Hematopoietic multipotent progenitor cell treated with erythropoietin and hydrocortisone succinate and interleukin-3 and kit ligand, for 6 days (in vitro differentiated cells): ENCODE measurements at regions not wholly inside any gene's neighbourhood (a gene's known extent, or its start where the extent isn't known, plus 50 kb on each side); places are given as distances from the start of the nearest gene placed in this dataset.

Source experiments
- DNase-seq: peaks from one replicate; pipeline ENCODE4 v3.0.0-alpha.2; 2015

DNA sequence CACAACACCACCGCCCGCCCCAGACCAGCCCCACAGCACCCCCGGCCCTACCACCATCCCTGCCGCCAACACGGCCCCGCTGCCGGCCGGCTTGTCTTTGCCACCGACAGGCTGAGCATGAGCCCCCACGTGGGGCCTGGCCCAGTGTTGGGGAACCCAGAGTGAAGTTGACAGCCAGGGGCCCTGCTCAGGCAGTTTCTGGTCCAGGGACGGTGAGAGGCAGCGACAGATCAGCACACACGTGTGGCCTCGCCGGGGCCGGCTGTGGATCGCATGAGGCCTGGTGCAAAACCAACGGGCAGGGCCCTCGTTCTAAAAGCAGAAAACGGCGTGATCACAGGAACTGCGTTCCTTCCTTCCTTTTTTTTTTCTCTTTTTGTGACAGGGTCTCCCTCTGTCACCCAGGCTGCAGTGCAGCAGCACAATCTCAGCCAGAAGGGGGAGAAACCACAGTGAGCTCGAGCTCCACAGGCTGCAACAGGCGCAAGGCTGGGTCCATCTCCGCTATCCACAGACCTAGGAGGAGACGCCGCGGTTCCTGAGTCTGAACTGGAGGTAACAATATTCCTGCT lies 50.5 kb upstream of the FBRSL1 start:
- peak; percentile 38 for DNase-seq

DNA sequence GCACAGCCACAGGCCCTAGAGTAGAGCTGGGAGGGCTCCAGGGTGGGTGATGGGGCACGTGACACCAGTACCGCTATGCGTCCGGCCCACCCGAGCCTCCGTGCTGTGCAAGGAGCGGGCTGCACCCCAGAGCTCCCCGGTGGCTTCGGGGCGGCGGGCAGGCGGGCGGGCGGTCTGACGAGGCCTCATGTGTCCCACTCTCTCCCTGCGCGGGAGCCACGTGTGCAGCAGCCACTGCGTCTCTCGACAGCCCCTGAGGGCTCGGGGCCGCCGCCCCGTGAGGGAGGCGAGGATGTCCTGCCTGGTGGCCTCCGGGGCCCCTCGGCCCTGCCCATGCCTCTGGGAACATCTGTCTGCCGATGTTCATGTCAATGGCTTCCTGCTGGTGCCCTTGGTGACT lies 51.2 kb upstream of the FBRSL1 start:
- no peak for DNase-seq

DNA sequence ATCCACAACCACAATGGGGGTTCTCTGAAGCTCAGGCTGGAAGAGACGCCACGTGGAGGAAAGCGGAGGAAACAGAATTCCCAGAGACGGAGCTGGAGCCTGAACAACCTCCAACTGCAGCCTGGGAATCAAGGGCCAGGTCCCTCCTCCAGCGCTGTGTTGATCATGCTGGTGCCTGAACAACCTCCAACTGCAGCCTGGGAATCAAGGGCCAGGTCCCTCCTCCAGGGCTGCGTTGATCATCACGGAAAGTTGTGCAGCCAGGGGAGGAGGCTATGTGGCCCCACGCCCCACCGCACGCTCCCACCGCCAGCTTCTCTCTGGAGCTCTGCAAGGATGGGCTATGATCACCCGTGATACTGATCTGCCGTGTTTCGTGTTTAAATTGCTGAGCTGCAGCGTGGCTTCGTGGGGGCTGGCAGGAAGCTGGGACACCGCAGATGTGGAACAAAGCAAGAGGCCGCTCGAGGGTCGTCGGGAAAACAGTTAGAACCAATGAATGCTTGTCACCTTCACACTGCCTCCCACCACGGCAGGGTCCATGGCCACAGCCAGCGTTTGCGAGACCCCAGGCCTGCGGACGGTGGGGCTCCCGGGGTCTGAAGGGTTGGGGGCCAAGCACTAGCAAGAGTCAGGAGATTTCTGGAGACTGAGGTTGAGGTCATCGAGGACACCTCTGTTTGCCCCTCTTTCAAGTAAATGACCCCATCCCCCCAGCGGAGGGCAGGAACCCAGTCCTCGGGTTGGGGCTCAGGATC lies 51.8 kb upstream of the FBRSL1 start:
- no peak for DNase-seq

DNA sequence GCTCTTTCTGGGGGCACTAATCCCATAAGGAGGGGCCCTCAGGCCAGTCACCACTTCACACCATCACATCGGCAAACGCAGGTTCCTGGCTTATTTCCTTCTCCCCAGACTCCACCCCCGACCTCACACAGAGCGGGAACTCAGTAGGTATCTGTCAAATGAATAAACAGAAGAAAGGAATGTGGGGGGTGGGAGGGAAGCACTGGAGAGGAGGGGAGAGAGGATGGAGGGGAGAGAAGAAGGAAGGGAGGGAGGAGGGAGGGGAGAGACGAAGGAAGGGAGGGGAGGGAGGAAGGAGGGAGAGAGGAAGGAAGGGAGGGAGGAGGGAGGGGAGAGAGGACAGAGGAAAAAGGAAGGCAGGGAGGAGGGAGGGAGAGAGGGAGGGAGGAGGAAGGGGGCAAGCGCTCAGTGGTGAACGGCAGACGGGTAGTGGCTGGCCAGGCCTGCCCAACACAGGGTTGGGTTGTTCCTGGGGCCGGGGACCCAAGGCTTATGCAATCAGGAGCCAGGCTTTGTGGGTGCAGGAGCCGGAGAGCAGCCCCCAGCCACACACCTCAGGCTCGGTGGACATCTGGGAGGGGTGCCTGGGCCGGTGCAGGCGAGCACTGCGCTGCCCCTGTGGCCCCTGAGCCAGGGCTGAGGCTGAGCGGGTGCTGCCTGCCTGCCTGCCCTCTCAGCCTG lies 52.6 kb upstream of the FBRSL1 start:
- DNase-seq = peak; percentile 14

DNA sequence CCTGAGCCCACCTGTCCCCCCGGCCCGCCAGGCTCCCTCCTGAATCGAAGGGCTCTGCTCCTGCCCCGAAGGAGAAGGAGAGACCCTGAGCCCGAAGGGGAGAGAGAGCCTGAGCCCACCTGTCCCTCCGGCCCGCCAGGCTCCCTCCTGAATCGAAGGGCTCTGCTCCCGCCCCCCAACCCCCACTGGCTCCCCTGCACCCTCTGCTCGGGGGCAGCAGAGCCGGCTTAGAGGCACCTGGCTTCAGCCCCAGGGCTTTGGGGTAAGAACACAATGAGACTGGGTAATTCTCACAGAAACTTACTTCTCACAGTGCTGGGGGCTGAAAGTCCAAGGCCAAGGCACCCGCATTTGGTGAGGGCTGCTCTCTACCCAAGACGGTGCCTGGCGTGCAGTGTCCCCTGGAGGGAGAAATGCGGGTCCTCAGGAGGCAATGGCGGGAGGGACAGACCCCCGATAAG lies 53.1 kb upstream of the FBRSL1 start:
- no peak for DNase-seq

DNA sequence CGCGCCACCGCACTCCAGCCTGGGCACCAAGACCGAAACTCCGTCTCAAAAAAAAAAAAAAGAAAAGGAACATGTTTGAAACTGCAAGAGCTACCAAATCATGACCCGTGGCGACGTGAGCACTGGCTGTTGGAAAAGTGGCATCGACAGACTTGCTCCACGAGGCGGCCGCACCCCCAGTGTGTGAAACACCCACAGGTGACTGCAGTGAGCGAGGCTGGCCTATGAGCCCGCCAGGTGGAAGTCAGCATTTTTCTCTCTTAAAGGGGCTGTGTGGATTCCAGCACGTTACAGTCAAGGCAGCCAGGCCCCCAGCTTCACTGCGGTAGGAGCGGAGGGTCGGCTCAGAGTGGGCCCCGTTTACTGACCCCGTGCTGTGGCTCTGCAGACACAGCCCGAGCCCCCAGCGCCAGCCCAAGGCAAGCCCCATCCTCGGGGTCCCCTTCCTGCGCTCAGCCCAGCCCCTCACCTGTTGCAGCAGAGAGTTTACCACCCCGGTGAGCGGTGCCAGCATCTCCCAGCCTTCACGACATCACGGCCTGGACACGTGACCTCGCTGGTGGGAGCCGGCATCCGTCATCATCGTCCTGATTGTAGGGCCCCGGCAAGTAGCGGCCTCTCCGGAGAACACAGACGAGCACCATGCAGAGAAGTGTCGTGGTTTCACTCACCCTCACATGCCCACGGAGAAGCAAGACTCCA lies 54.3 kb upstream of the FBRSL1 start:
- no peak for DNase-seq

DNA sequence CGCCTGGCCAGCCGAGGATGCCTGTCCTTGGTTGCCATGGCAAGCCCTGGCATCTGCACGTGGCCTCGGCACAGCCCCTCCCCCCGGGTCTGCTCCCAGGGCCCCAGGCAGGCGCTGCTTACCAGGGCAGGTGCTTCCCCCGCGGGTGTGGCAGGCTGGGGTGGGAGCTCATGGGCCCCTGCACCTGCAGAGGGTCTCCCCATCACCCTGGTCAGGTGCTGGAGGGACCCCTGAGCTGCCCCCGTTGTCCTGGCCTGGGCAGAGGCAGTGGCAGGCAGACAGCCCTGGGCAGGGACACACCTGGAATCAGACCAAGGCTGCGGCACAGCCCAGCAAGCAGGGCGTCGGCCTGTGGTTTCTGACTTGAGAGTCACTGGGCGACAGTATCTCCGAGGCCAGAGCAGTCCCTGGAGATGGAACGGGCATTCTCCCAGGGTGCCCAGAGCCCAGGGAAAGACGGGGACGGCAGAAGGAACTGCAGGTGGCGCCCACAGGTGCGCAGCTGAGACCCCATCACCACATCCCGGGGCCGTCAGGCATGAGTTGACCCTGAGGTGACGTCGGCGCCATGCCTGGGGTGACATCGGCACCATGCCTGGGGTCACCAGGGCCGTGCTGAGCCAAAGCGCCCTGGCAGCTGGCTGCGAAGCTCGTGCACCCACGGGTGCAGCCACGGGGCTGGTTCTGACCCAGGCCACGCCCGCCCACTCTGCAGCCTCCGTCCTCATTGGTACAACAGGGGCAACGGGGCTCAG lies 56.1 kb upstream of the FBRSL1 start:
- DNase-seq = peak; percentile 66

DNA sequence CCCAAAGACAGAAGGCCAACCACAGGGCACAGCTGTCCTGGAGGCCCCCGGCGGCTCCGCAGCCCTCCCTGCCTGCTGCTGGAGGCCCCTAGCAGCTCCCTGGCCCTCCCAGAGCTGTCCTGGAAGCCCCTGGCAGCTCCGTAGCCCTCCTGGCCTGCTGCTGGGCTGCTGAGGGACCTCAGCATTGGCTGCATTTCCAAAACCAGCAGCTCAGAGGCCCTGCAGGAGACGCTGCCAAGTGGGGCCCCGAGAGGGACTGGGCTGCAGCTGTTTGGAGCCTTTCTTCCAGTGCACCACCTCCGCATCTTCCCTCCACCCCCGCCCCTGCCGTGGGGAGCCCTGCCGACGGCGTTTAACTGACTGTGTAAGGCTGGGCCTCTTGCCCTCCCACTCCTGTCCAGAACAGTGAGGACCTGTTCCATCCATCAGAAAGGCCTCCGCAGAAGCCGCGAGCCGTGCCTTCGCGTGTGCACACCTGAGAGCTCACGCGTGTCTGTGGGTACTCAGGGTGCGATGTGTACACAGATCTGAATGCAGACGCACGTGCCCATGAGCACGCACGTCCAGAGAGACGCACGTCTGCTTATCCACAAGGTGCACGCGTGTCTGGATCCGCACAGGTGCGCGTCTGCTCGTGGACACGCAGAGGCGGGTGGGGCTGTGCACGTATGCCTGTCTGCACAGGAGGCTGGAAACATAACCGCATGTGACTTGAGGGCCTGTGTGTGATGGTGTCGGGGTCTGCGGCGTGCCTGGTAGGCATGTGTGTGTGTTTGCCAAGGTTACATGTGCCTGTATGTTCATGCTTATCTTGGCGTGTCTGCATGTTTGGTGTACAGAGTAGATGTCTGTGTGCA lies 57.0 kb upstream of the FBRSL1 start:
- DNase-seq = no peak

DNA sequence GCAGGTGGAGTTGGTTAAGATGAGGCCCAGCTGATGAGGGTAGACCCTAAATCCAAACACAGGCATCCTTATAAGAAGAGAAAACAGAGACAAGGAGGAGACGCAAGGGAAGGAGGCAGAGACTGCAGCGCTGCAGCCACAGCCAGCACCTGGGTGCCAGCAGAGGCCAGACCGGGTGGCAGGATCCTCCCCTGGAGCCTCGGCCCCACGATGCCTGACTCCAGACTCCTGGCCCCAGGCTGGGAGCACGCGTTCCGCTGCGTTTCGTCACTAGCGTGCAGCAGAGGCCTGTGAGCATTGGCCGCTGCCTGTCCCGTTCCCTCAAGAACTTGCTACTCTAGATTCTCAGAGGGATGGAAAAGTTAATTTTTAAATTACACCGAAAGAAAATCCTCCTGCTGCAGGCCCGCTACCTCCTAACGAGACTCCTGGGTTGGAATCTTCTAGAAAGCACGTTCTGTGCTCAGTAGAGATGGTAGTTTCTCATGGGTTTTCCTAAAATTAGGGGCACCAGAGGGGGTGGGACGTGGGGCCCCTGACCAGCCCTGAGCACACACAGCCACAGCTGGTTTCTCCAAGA lies 57.7 kb upstream of the FBRSL1 start:
- DNase-seq = no peak

DNA sequence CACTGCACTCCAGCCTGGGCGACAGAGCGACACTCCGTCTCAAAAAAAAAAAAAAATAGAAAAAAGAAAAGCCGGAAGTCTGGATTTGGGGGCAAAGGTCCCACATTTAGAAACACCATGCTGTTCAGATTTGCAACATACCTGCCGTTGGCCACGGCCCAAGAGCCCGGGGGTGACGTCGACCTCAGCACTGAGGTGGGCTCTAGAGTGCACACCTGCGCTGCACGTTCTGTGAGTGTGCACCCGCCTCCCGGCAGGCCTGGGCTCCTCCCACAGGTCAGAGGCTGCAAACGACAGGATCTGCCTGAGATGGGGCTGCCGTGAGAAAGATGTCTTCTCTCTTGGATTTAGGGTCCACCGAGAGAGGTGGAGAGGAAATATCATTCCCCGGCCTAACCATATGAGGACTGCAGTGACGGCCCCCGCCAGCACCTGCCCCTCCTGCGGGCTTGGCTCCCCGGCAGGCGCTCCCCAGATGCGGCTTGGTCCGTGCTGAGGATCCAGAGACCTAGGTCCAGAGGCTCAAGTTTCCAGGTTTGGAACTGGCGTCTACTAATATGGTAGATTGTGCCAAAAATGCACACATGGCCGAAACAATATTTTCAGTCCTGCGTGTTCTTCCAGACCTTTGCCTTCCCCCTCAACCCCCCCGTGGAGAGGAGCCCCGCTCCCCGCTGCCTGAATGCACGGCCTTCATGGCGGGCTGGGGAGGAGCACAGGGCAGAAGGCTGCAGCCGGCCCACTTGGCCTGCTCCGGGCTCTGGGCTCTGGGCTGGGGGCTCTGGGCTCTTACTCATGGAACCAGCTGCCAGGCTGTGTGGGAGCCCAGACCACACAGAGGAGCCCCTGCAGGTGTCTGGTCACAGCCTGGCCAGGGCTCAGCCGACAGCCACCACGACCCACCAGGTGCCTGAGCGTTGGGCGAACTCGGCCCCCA lies 58.8 kb upstream of the FBRSL1 start:
- DNase-seq = no peak

DNA sequence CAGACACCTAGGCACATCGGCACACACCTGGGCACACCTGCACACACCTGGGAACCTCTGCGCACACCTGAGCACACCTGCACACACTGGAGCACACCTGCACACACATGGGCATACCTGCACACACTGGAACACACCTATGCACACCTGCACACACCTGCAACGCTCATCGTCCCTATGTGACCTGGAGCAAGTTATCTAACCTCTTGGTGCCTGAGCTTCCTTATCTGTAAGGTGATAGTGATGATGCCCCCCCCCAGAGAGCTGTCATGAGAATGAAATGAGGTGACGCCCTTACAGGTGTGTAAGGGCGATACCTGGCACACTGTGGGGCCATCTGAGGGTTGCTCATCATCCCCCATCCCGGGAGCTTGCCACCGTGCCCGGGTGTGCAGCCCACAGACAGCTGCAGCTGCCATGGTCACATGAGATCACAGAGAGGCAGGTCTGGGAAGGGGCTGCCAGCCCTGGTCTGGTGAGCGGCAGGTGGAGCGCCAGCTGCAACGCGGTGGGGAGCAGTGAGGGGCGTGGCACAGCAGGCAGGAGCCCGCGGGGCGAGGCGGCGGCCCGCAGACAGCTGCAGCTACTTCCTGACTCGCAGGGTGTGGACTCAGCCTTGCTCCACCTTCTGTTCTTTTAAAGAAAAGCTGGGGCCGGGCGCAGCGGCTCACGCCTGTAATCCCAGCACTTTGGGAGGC lies 59.9 kb upstream of the FBRSL1 start:
- DNase-seq = peak; percentile 79

DNA sequence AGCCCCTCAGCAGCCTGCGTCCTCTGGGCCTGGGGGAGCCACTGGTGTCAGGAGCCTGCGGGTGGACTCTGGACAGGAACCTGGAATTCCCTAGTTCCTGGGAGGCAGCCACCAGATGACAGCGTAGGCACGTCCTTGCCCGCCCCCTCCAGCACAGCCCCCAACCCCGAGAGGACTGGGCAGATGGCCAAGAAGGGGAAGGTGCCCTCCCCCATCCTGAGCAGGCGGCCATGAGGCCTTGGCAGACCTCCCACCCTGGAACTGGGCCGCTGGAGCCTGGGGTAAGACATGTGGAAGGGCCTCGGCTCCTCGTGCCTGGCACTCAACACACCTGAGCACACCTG lies 60.4 kb upstream of the FBRSL1 start:
- DNase-seq = peak; percentile 12

DNA sequence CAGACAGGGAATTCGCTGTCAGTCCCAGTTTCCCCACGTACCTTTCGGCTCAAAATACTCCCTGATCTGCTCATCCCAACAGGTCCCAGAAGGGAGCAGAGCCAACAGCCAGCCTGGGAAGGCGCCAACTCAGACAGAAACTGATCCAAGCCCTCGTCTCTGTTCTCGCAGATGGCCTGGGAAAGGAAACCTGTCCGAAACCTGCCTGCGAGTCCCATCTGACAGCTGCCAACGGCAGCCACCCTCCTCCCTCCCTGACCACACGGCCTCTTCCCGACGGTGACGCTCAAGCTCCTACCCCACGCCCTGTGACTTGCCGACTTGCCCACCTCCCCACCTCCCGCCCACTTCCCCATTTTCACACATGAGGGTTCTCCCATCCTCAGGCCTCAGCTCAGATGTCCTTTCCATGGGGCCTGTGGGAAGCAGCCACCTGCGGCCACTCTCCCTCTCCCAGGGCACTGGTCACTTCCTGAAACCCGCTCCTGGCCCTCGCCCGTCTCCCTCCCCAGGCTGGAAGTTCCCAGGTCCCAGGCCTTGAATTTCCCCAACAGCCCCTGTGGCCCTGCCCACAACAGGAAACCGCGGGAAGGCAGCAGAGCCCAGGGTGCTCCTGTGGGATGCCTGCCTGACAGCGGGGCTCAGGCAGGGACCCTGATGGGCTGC lies 60.9 kb upstream of the FBRSL1 start:
- peak; percentile 45 for DNase-seq

DNA sequence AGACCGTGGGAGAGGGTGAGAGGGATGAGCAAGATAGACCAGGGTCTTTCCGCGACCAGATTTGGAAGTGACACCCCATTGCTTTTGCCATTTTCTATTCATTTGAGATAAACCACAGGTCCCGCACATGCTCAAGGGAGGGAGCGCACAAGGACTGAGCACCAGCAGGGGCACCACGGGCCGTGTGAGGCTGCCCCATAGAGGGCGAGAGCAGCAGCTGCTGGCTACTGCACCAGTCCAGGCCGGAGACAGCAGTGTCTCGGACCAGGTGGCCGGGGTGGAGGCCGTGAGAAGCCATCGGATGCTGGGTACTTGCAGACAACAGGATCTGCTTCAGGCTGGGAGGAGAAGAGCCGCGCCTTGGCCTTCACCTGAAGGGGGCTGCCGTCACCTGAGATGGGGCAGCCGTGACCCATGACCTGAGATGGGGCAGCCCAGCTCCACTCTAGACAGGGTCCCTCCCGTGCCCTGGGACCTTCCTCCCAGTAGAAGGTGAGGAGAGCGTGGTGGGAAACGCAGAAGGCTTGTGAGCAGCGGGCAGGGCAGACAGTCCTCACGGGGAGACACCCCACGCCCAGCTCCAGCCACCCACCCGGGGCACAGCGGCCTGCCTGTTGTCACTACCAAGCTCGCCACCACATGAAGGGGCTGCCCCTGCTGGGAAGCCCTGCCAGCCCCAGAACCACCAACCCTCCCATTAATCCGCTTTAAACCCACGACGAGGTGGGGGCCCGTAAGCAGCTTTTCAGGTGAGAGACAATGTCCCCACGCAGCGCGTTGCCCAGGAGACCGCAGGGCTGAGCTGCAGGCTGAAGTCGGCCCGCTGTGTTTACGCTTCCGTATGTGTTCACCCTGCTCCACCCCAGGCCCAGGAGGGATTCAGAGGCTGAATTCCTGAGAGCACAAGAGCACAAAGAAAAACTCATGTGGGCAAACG lies 61.7 kb upstream of the FBRSL1 start:
- peak; percentile 27 for DNase-seq

DNA sequence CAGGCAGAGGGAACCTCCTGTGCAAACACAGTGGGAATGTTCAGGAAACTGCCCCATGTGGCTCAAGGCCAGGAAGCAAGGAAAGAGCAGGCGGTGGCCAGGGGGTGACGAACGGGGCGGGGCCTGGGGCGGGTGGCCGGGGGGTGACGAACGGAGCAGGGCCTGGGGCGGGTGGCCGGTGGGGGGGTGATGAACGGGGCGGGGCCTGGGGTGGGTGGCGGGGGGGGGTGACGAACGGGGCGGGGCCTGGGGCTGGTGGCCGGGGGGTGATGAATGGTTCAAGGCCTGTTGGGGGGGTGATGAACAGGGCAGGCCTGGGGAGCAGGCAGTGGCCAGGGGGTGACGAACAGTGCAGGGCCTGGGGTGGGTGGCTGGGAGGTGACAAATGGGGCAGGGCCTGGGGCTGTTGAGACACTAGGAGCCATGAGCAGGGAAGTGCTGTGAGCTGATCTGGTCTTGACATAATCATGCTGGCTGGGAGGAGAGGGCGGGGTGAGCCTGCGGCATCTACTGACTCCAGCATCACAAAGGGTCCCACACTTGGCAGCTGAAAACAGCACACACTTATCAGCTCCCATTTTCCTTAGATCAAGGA lies 62.7 kb upstream of the FBRSL1 start:
- no peak for DNase-seq

DNA sequence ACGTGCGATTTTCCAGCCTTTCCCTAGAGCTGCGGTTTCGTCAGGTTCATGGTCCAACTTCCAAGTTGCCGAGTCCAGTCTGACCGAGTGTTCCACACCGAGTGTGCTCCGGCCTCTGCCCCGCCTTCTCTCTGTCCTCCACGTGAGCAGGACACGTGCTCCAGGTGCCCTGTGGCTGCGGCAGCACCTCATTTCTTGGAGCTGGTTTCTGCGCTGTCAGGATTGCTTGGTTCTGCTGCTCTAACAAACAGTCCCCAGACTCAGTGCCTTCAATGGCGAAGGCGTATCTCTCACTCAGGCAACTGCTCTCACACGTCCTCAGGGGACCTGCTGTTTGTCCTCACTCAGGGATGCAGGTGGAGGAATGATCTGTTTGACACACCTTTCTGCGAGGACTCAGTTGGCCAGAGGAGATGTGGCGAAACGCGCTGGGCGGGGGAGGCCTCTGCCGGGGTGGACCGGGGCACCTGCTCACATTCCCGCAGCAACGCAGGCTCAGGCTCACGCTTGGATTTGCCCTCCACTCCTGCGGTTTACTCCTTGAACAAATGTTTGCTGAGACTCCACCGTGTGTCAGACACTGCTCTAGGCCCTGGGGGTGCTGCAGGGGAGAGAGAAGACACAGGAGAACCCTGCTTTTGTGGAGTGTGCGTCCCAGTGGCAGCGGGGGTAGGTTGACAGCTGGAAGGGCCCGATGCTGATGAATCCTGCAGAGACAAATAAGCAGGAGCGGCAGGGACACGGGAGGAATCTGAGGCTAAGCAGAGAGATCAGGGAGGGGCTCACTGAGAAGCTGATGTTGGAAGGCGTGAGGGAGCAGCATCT lies 63.4 kb upstream of the FBRSL1 start:
- DNase-seq = no peak

DNA sequence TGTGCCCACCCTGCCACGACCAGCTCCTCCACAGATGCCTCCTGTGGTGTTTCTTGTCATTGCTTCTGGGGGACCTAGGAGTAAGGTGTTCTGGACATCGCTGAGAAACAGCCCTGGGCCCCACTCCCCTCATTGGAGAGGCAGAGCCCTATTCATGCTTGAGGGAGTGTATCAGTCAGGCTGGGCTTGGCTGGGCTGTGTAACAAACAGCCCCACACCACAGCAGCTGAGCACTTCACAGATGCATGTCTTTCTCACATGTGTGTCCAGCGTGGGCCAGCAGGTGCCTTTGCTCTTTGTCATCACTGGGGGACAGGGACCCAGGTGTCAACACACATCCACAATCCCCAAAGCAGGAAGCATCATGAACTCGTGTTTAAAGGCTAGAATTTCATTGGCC lies 65.1 kb upstream of the FBRSL1 start:
- no peak for DNase-seq
